Peyer's patch (tissue), 4 donors: ENCODE measurements at regions not wholly inside any gene's neighbourhood (a gene's known extent, or its start where the extent isn't known, plus 50 kb on each side); places are given as distances from the start of the nearest gene placed in this dataset.

Experiments used
- CTCF ChIP-seq, 6 experiments: fragments of 450-650 bp in 4 of 6; fragments of 200-600 bp in 2 of 6; sonication (generic) in 1 of 6; IDR thresholded peaks; one replicate each; pipeline ENCODE4 v1.5.1; 2017 to 2019; ENCODE audit warnings: antibody characterized with exemption in 6 of 6, mild to moderate bottlenecking in 3 of 6, moderate library complexity in 1 of 6
- POLR2A ChIP-seq, 2 donors: fragments of 450-650 bp; IDR thresholded peaks; one replicate each; pipeline ENCODE4 v1.5.1; 2017; ENCODE audit warnings: antibody characterized with exemption in 2 of 2, mild to moderate bottlenecking in 2 of 2, moderate library complexity in 2 of 2

GRCh38 chr14:28493516-28493915 is 273.1 kb upstream of the FOXG1 start:
- TF ChIP-seq POLR2A (IDR thresholded peaks at IDR 0.05) (no peak), CTCF (IDR thresholded peaks at IDR 0.05) (no peak)
